Stimulated activated memory B cell treated with anti-CD40 and anti-IgM and Interleukin-4, amounts not matched to agents 10 μg/mL and 1 μg/mL and 100 μg/mL, for 72 hours (primary cell): ENCODE measurements at regions not wholly inside any gene's neighbourhood (a gene's known extent, or its start where the extent isn't known, plus 50 kb on each side); places are given as distances from the start of the nearest gene placed in this dataset.

Experiments used
- ATAC-seq: fragments of 150-1000 bp; cut with Tn5 transposase; 2 replicates; pipeline ENCODE4 v1.10.0; 2021
- H3K27ac Mint-ChIP-seq: one replicate; pipeline ENCODE4 v1.8.0; 2022; ENCODE audit warnings: mild to moderate bottlenecking, mixed read lengths
- H3K27me3 Mint-ChIP-seq: one replicate; pipeline ENCODE4 v1.8.0; 2022; ENCODE audit warnings: mixed read lengths
- H3K36me3 Mint-ChIP-seq: one replicate; pipeline ENCODE4 v1.8.0; 2022; ENCODE audit warnings: mixed read lengths
- H3K4me1 Mint-ChIP-seq: one replicate; pipeline ENCODE4 v1.8.0; 2022; ENCODE audit warnings: mixed read lengths
- H3K4me3 Mint-ChIP-seq: one replicate; pipeline ENCODE4 v1.8.0; 2022; ENCODE audit warnings: mild to moderate bottlenecking, moderate library complexity, mixed read lengths
- H3K9me3 Mint-ChIP-seq: one replicate; pipeline ENCODE4 v1.8.0; 2022; ENCODE audit warnings: mixed read lengths

- ATAC-seq = no peak
- Mint-ChIP-seq H3K4me3 (no peak overlapping the region), H3K4me1 (no peaks in the 10 kb centered on the region), H3K27ac (no peak overlapping the region), H3K27me3 (no peaks in the 10 kb centered on the region), H3K9me3 (peaks cover 11% of the 10 kb centered on the region), H3K36me3 (no peaks in the 10 kb centered on the region)
Observed at GRCh38 chr4:58074382-58074781, 964.2 kb upstream of the IGFBP7 start.

GRCh38 chr4:58070726-58071125 is 960.5 kb upstream of the IGFBP7 start:
- H3K27ac Mint-ChIP-seq = no peak overlapping the region
- no peak for ATAC-seq
- H3K36me3 Mint-ChIP-seq = no peaks in the 10 kb centered on the region
- no peaks in the 10 kb centered on the region for H3K4me1 Mint-ChIP-seq
- no peaks in the 10 kb centered on the region for H3K27me3 Mint-ChIP-seq
- H3K4me3 Mint-ChIP-seq = no peak overlapping the region
- H3K9me3 Mint-ChIP-seq = peaks cover 13% of the 10 kb centered on the region

DNA sequence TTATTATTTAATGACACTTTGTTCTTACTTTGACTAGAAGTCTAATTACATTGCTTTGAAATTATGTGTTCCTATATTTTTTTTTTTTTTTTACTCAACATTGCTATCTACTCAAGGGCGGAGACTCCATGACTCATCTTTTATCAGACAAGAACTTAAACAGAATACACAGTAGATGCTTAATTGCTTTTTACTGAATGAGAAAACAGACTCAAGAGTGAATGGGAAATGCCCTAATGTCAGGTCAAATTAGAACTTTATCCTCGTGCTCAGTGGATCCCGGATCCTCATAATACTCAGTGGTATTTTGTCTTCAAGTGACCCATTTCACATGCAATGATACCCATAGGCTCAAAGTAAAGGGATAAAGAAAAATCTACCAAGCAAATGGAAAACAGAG is 954.5 kb upstream of the IGFBP7 start:
- no peak for ATAC-seq
- Mint-ChIP-seq H3K27me3 (no peaks in the 10 kb centered on the region), H3K9me3 (peaks cover 8% of the 10 kb centered on the region), H3K27ac (no peak overlapping the region), H3K36me3 (no peaks in the 10 kb centered on the region), H3K4me1 (no peaks in the 10 kb centered on the region), H3K4me3 (no peak overlapping the region)

DNA sequence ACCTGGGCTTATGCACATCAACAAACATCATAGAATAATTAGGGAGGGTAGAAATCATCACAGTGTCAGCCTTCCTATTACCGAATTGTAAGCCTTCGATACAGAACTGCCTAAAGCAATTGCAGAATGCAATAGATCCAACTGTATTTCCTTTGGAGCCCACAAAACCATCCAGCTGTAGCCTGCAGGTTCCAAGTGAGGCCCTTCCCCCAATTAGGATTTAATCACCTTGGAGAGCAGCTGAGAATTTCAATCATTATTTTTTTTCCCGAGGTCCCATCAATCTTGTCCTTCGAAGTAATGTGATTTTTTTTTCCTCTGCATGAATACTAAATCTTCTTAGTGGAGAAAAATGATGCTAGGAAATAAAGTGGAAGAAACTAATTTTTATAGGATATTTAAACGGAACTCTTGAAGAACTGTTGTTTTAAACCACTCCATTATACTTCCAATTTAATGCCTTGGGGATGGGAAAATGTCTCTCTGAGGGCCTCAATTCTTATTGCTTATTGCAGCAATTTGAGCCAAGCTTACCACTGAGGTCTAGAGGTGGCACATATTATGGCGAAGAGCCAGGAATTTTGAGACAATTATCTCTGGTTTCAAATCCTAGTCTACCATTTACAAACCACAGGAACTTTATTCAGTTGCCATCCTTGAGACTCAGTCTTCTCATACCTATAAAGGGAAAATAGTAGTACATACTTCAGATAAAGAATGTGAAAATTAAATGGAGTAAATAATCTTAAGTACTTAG is 953.4 kb upstream of the IGFBP7 start:
- H3K27ac Mint-ChIP-seq = no peak overlapping the region
- peaks cover 8% of the 10 kb centered on the region for H3K9me3 Mint-ChIP-seq
- ATAC-seq = no peak
- no peaks in the 10 kb centered on the region for H3K36me3 Mint-ChIP-seq
- H3K27me3 Mint-ChIP-seq = no peaks in the 10 kb centered on the region
- no peaks in the 10 kb centered on the region for H3K4me1 Mint-ChIP-seq
- H3K4me3 Mint-ChIP-seq = no peak overlapping the region

DNA sequence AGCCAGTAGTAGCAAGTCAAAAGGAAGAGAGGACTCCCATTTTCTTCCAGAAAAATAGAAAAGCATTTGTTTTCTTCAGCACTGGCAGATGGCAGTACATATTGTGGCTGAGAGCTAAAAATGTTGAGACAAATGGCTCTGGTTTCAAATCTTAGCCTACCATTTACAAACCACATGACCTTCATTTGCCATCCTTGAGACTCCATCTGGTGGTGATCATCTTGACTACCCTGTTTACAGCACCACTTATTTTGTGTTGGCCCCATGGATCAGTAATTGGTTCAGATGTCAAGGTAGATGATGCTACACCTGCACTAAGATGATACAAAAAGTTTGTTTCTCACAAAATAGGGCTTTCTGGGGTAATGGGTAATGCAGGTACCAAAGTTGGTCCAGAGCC is 951.8 kb upstream of the IGFBP7 start:
- H3K27me3 Mint-ChIP-seq = no peaks in the 10 kb centered on the region
- H3K4me3 Mint-ChIP-seq = no peak overlapping the region
- peaks cover 4% of the 10 kb centered on the region for H3K9me3 Mint-ChIP-seq
- no peak for ATAC-seq
- H3K27ac Mint-ChIP-seq = no peak overlapping the region
- no peaks in the 10 kb centered on the region for H3K36me3 Mint-ChIP-seq
- no peaks in the 10 kb centered on the region for H3K4me1 Mint-ChIP-seq

- Mint-ChIP-seq H3K27me3 (no peaks in the 10 kb centered on the region), H3K9me3 (no peaks in the 10 kb centered on the region), H3K36me3 (no peaks in the 10 kb centered on the region), H3K4me3 (no peak overlapping the region), H3K27ac (no peak overlapping the region), H3K4me1 (no peaks in the 10 kb centered on the region)
- ATAC-seq = no peak
Observed at GRCh38 chr4:58050439-58050838, 940.3 kb upstream of the IGFBP7 start.

GRCh38 chr4:58048491-58048890 is 938.3 kb upstream of the IGFBP7 start:
- Mint-ChIP-seq H3K27ac (no peak overlapping the region), H3K4me1 (no peaks in the 10 kb centered on the region), H3K4me3 (no peak overlapping the region), H3K27me3 (no peaks in the 10 kb centered on the region), H3K36me3 (no peaks in the 10 kb centered on the region), H3K9me3 (peaks cover 7% of the 10 kb centered on the region)
- no peak for ATAC-seq

- Mint-ChIP-seq H3K4me3 (no peak overlapping the region), H3K27me3 (no peaks in the 10 kb centered on the region), H3K36me3 (no peaks in the 10 kb centered on the region), H3K4me1 (no peaks in the 10 kb centered on the region), H3K27ac (no peak overlapping the region), H3K9me3 (peaks cover 19% of the 10 kb centered on the region)
- ATAC-seq = no peak
Observed at GRCh38 chr4:58042176-58042575, 932.0 kb upstream of the IGFBP7 start.

GRCh38 chr4:57993944-57994343 is 883.8 kb upstream of the IGFBP7 start:
- H3K9me3 Mint-ChIP-seq = peaks cover 2% of the 10 kb centered on the region
- H3K4me3 Mint-ChIP-seq = no peak overlapping the region
- ATAC-seq = no peak
- no peak overlapping the region for H3K27ac Mint-ChIP-seq
- no peaks in the 10 kb centered on the region for H3K36me3 Mint-ChIP-seq
- H3K27me3 Mint-ChIP-seq = no peaks in the 10 kb centered on the region
- no peaks in the 10 kb centered on the region for H3K4me1 Mint-ChIP-seq

GRCh38 chr4:57989430-57989829 is 879.2 kb upstream of the IGFBP7 start:
- no peak for ATAC-seq

GRCh38 chr4:57985161-57985560 is 875.0 kb upstream of the IGFBP7 start:
- Mint-ChIP-seq H3K9me3 (peaks cover 2% of the 10 kb centered on the region), H3K4me3 (no peak overlapping the region), H3K36me3 (no peaks in the 10 kb centered on the region), H3K27me3 (no peaks in the 10 kb centered on the region), H3K27ac (no peak overlapping the region), H3K4me1 (no peaks in the 10 kb centered on the region)
- no peak for ATAC-seq

More at GRCh38 chr4:57989430-57989829, 879.2 kb upstream of the IGFBP7 start:
- Mint-ChIP-seq H3K27me3 (no peaks in the 10 kb centered on the region), H3K4me3 (no peak overlapping the region), H3K36me3 (no peaks in the 10 kb centered on the region), H3K27ac (no peak overlapping the region), H3K9me3 (peaks cover 2% of the 10 kb centered on the region), H3K4me1 (no peaks in the 10 kb centered on the region)

DNA sequence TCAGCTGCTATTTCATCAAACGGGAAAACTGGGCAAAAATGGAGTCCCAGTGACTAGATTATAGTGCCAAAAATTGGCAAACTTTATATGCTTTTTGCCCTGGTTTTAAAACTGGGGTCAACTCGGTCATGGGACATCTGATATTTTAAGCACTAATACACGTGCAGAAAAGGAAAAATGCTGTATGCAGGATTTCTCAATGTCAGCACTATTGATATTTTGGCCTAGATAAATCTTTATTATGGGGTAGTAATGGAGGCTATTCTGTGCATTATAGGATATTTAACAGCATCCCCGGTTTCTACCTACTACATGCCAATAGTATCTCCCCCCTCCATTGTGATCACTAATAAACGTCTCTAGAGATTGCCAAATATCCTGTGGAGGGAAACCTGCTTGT is 870.9 kb upstream of the IGFBP7 start:
- no peak for ATAC-seq
- no peaks in the 10 kb centered on the region for H3K4me1 Mint-ChIP-seq
- no peak overlapping the region for H3K27ac Mint-ChIP-seq
- no peaks in the 10 kb centered on the region for H3K27me3 Mint-ChIP-seq
- no peaks in the 10 kb centered on the region for H3K36me3 Mint-ChIP-seq
- no peaks in the 10 kb centered on the region for H3K9me3 Mint-ChIP-seq
- H3K4me3 Mint-ChIP-seq = no peak overlapping the region

DNA sequence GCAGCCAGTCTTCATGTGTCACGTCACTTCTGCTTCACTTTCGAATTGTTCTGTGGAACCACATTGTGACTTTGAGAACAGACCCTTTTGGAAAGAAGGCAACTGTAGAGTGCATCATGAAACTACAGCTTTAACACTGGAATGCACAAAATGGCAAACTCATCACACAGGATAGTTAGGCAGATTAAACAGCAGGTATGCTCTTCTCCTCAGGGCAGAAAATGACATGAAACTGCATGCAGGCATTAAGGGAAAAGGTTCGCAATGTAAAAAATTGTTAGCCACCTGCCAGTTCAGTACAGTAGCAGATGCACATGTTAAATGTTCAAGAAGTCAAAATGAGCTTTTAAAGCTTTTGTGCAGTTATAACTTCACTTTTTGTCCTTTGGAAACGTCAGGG is 864.6 kb upstream of the IGFBP7 start:
- no peak for ATAC-seq
- Mint-ChIP-seq H3K9me3 (peaks cover 8% of the 10 kb centered on the region), H3K4me3 (no peak overlapping the region), H3K4me1 (no peaks in the 10 kb centered on the region), H3K27ac (no peak overlapping the region), H3K27me3 (no peaks in the 10 kb centered on the region), H3K36me3 (no peaks in the 10 kb centered on the region)

DNA sequence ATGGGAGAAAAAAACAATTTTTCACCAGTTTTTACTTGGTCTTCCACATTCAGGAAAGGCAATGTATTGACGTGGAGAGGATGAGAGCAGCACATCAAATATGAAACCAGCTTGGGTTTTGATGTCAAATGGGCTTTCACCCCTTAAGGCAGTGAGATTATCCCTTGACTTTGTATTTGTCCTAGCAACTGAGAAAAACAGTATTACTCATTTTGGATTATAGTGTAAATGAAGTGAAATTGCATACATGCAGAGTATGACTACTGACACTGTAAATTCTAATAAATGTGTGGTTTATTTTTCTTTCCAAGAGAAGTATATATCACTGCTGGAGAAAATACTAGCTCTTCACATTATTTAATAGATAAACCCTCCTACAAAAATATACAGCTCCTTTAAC is 863.6 kb upstream of the IGFBP7 start:
- Mint-ChIP-seq H3K27me3 (no peaks in the 10 kb centered on the region), H3K27ac (no peak overlapping the region), H3K4me3 (no peak overlapping the region), H3K9me3 (peaks cover 8% of the 10 kb centered on the region), H3K4me1 (no peaks in the 10 kb centered on the region), H3K36me3 (no peaks in the 10 kb centered on the region)
- no peak for ATAC-seq

- H3K4me1 Mint-ChIP-seq = no peaks in the 10 kb centered on the region
- H3K27me3 Mint-ChIP-seq = no peaks in the 10 kb centered on the region
- H3K27ac Mint-ChIP-seq = no peak overlapping the region
- no peak for ATAC-seq
- no peaks in the 10 kb centered on the region for H3K36me3 Mint-ChIP-seq
- peaks cover 8% of the 10 kb centered on the region for H3K9me3 Mint-ChIP-seq
- no peak overlapping the region for H3K4me3 Mint-ChIP-seq
Observed at GRCh38 chr4:57971261-57971660, 861.1 kb upstream of the IGFBP7 start.

GRCh38 chr4:57966987-57967760 is 857.0 kb upstream of the IGFBP7 start:
- peak; percentile 34 for ATAC-seq
- H3K4me3 Mint-ChIP-seq = no peak overlapping the region
- H3K4me1 Mint-ChIP-seq = no peaks in the 10 kb centered on the region
- H3K36me3 Mint-ChIP-seq = no peaks in the 10 kb centered on the region
- no peak overlapping the region for H3K27ac Mint-ChIP-seq
- no peaks in the 10 kb centered on the region for H3K27me3 Mint-ChIP-seq
- peaks cover 3% of the 10 kb centered on the region for H3K9me3 Mint-ChIP-seq
